ENCODE measurements at regions not wholly inside any gene's neighbourhood (a gene's known extent, or its start where the extent isn't known, plus 50 kb on each side); places are given as distances from the start of the nearest gene placed in this dataset.
"Not testable (repeated sequence)": the region's sequence is repeated elsewhere in the genome, so short reads cannot be mapped to it uniquely, and the experiment has no call there.

- H3K36me3 ChIP-seq (ENCODE audit: control insufficient read depth in 2 of 2, insufficient read depth in 2 of 2, low read length in 1 of 2); H3K4me3 ChIP-seq (ENCODE audit: low read depth in 1 of 2, low read length in 2 of 2); H3K4me1 ChIP-seq (ENCODE audit: control insufficient read depth in 2 of 2, insufficient read depth in 2 of 2, low read length in 1 of 2); H3K27me3 ChIP-seq (ENCODE audit: control insufficient read depth in 1 of 2, insufficient read depth in 2 of 2, low read length in 2 of 2); H3K27ac ChIP-seq (ENCODE audit: low read depth in 2 of 2, low read length in 1 of 2); H3K9me3 ChIP-seq (ENCODE audit: control insufficient read depth in 2 of 2, insufficient read depth in 1 of 2, low read depth in 1 of 2, low read length in 1 of 2): not testable (repeated sequence)
- WGBS, 2 donors: 95% methylated on average over 3 of the region's 3 CpGs
Observed at GRCh38 chr10:77740396-77740795, 102.8 kb upstream of the KCNMA1 start.

GRCh38 chr10:77738496-77739158, 101.0 kb upstream of the KCNMA1 start:
- Histone ChIP-seq H3K27me3 (ENCODE audit: control insufficient read depth in 1 of 2, insufficient read depth in 2 of 2, low read length in 2 of 2) (no peaks in the 10 kb centered on the region), H3K36me3 (ENCODE audit: control insufficient read depth in 2 of 2, insufficient read depth in 2 of 2, low read length in 1 of 2) (no peaks in the 10 kb centered on the region), H3K27ac (ENCODE audit: low read depth in 2 of 2, low read length in 1 of 2) (no peak overlapping the region), H3K9me3 (ENCODE audit: control insufficient read depth in 2 of 2, insufficient read depth in 1 of 2, low read depth in 1 of 2, low read length in 1 of 2) (no peaks in the 10 kb centered on the region), H3K4me1 (ENCODE audit: control insufficient read depth in 2 of 2, insufficient read depth in 2 of 2, low read length in 1 of 2) (no peaks in the 10 kb centered on the region), H3K4me3 (ENCODE audit: low read depth in 1 of 2, low read length in 2 of 2) (no peak overlapping the region)
- 79 to 80% methylated on average over 2 of the region's 2 CpGs for WGBS, 2 donors

GRCh38 chr10:77737608-77738007, 100.0 kb upstream of the KCNMA1 start:
- no peaks in the 10 kb centered on the region for H3K27me3 ChIP-seq (ENCODE audit: control insufficient read depth in 1 of 2, insufficient read depth in 2 of 2, low read length in 2 of 2)
- WGBS, 2 donors: 49 to 52% methylated on average over 2 of the region's 2 CpGs
- no peaks in the 10 kb centered on the region for H3K36me3 ChIP-seq (ENCODE audit: control insufficient read depth in 2 of 2, insufficient read depth in 2 of 2, low read length in 1 of 2)
- no peak overlapping the region for H3K27ac ChIP-seq (ENCODE audit: low read depth in 2 of 2, low read length in 1 of 2)
- no peak overlapping the region for H3K4me3 ChIP-seq (ENCODE audit: low read depth in 1 of 2, low read length in 2 of 2)
- H3K9me3 ChIP-seq (ENCODE audit: control insufficient read depth in 2 of 2, insufficient read depth in 1 of 2, low read depth in 1 of 2, low read length in 1 of 2): no peaks in the 10 kb centered on the region
- H3K4me1 ChIP-seq (ENCODE audit: control insufficient read depth in 2 of 2, insufficient read depth in 2 of 2, low read length in 1 of 2): no peaks in the 10 kb centered on the region

GRCh38 chr10:77735136-77735535, 97.5 kb upstream of the KCNMA1 start:
- not testable (repeated sequence) for H3K36me3 ChIP-seq (ENCODE audit: control insufficient read depth in 2 of 2, insufficient read depth in 2 of 2, low read length in 1 of 2); H3K27ac ChIP-seq (ENCODE audit: low read depth in 2 of 2, low read length in 1 of 2); H3K4me1 ChIP-seq (ENCODE audit: control insufficient read depth in 2 of 2, insufficient read depth in 2 of 2, low read length in 1 of 2); H3K4me3 ChIP-seq (ENCODE audit: low read depth in 1 of 2, low read length in 2 of 2); H3K27me3 ChIP-seq (ENCODE audit: control insufficient read depth in 1 of 2, insufficient read depth in 2 of 2, low read length in 2 of 2); H3K9me3 ChIP-seq (ENCODE audit: control insufficient read depth in 2 of 2, insufficient read depth in 1 of 2, low read depth in 1 of 2, low read length in 1 of 2)
- 43 to 49% methylated on average over 5 of the region's 5 CpGs for WGBS, 2 donors

- Histone ChIP-seq H3K36me3 (ENCODE audit: control insufficient read depth in 2 of 2, insufficient read depth in 2 of 2, low read length in 1 of 2) (no peaks in the 10 kb centered on the region), H3K9me3 (ENCODE audit: control insufficient read depth in 2 of 2, insufficient read depth in 1 of 2, low read depth in 1 of 2, low read length in 1 of 2) (no peaks in the 10 kb centered on the region), H3K27ac (ENCODE audit: low read depth in 2 of 2, low read length in 1 of 2) (no peak overlapping the region), H3K4me1 (ENCODE audit: control insufficient read depth in 2 of 2, insufficient read depth in 2 of 2, low read length in 1 of 2) (no peaks in the 10 kb centered on the region), H3K4me3 (ENCODE audit: low read depth in 1 of 2, low read length in 2 of 2) (no peak overlapping the region), H3K27me3 (ENCODE audit: control insufficient read depth in 1 of 2, insufficient read depth in 2 of 2, low read length in 2 of 2) (no peaks in the 10 kb centered on the region)
- WGBS, 2 donors: 80 to 81% methylated on average over 23 of the region's 23 CpGs
Observed at GRCh38 chr10:77732213-77733003, 94.8 kb upstream of the KCNMA1 start.

DNA sequence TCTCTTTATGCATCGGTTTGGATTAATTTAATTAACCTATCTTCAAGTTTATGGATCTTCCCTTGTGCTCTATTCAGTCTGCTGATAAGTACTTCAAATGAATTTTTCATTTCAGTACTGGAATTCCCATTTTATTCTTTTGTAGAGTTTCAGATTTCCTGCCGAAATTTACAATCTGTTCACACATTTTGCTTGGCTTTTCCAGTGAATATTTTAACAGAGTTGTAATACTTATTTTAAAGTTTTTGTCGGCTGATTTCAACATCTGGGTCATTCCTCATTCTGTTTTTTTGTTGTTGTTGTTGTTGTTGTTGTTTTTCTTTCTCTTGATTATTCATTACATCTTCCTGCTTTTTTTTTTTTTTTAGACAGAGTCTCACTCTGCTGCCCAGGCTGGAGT, 89.9 kb upstream of the KCNMA1 start:
- Histone ChIP-seq H3K4me1 (ENCODE audit: control insufficient read depth in 2 of 2, insufficient read depth in 2 of 2, low read length in 1 of 2) (no peaks in the 10 kb centered on the region), H3K27me3 (ENCODE audit: control insufficient read depth in 1 of 2, insufficient read depth in 2 of 2, low read length in 2 of 2) (no peaks in the 10 kb centered on the region), H3K27ac (ENCODE audit: low read depth in 2 of 2, low read length in 1 of 2) (no peak overlapping the region), H3K4me3 (ENCODE audit: low read depth in 1 of 2, low read length in 2 of 2) (no peak overlapping the region), H3K36me3 (ENCODE audit: control insufficient read depth in 2 of 2, insufficient read depth in 2 of 2, low read length in 1 of 2) (no peaks in the 10 kb centered on the region), H3K9me3 (ENCODE audit: control insufficient read depth in 2 of 2, insufficient read depth in 1 of 2, low read depth in 1 of 2, low read length in 1 of 2) (no peaks in the 10 kb centered on the region)
- WGBS, 2 donors: 88 to 91% methylated on average over 3 of the region's 3 CpGs

DNA sequence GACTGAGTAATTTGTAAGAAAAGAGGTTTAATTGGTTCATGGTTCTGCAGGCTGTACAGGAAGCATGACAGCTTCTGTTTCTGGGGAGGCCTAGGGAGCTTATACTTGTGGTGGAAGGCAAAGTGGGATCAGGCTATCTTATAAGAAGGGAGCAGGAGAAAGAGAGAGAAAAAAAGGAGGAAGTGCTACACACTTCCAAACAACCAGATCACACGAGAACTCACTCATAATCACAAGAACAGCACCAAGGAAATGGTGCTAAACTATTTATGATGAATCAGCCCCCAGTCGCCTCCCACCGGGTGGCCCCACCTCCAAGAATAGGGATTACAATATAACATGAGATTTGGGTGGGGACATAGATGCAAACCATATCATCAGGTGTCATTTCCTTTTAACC, 89.1 kb upstream of the KCNMA1 start:
- H3K9me3 ChIP-seq (ENCODE audit: control insufficient read depth in 2 of 2, insufficient read depth in 1 of 2, low read depth in 1 of 2, low read length in 1 of 2): no peaks in the 10 kb centered on the region
- no peaks in the 10 kb centered on the region for H3K27me3 ChIP-seq (ENCODE audit: control insufficient read depth in 1 of 2, insufficient read depth in 2 of 2, low read length in 2 of 2)
- H3K4me3 ChIP-seq (ENCODE audit: low read depth in 1 of 2, low read length in 2 of 2): no peak overlapping the region
- no peaks in the 10 kb centered on the region for H3K36me3 ChIP-seq (ENCODE audit: control insufficient read depth in 2 of 2, insufficient read depth in 2 of 2, low read length in 1 of 2)
- H3K4me1 ChIP-seq (ENCODE audit: control insufficient read depth in 2 of 2, insufficient read depth in 2 of 2, low read length in 1 of 2): no peaks in the 10 kb centered on the region
- WGBS, 2 donors: 69 to 82% methylated on average over 3 of the region's 3 CpGs
- no peak overlapping the region for H3K27ac ChIP-seq (ENCODE audit: low read depth in 2 of 2, low read length in 1 of 2)

DNA sequence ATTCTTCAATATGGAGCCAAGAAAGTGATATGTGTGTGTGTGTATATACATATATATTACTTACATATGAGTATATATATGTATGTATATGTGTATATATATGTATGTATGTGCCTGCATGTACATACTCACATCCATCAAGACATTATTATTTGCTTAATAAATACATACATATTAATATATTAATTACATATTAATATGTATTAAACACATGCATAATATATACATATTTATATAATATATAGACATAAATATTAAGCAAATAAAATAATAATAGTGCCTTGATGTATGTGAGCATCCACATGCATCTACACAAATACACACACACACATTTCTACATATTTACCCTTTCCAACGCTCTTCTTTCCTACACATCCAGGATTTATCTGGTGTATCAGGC, 88.7 kb upstream of the KCNMA1 start:
- no peaks in the 10 kb centered on the region for H3K9me3 ChIP-seq (ENCODE audit: control insufficient read depth in 2 of 2, insufficient read depth in 1 of 2, low read depth in 1 of 2, low read length in 1 of 2)
- H3K27ac ChIP-seq (ENCODE audit: low read depth in 2 of 2, low read length in 1 of 2): no peak overlapping the region
- 94 to 98% methylated on average over 1 of the region's 1 CpG for WGBS, 2 donors
- H3K4me3 ChIP-seq (ENCODE audit: low read depth in 1 of 2, low read length in 2 of 2): no peak overlapping the region
- H3K36me3 ChIP-seq (ENCODE audit: control insufficient read depth in 2 of 2, insufficient read depth in 2 of 2, low read length in 1 of 2): no peaks in the 10 kb centered on the region
- H3K27me3 ChIP-seq (ENCODE audit: control insufficient read depth in 1 of 2, insufficient read depth in 2 of 2, low read length in 2 of 2): no peaks in the 10 kb centered on the region
- H3K4me1 ChIP-seq (ENCODE audit: control insufficient read depth in 2 of 2, insufficient read depth in 2 of 2, low read length in 1 of 2): no peaks in the 10 kb centered on the region

DNA sequence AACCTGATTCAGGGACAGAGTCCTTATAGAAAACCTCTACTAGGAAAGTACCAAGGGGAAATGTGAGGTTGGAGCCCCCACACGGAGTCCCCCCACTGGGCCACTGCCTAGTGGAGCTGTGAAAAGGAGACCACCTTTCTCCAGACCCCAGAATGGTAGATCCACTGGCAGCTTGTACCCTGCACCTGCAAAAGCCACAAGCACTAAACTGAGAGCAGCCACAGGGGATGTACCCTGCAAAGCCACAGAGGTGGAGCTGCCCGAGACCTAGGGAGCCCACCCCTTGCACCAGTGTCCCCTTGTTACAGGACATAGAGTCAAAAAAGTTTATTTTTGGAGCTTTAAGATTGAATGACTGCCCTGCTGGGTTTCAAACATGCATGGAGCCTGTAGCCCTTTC, 87.2 kb upstream of the KCNMA1 start:
- Histone ChIP-seq H3K36me3 (ENCODE audit: control insufficient read depth in 2 of 2, insufficient read depth in 2 of 2, low read length in 1 of 2) (no peaks in the 10 kb centered on the region), H3K4me1 (ENCODE audit: control insufficient read depth in 2 of 2, insufficient read depth in 2 of 2, low read length in 1 of 2) (no peaks in the 10 kb centered on the region), H3K9me3 (ENCODE audit: control insufficient read depth in 2 of 2, insufficient read depth in 1 of 2, low read depth in 1 of 2, low read length in 1 of 2) (no peaks in the 10 kb centered on the region), H3K4me3 (ENCODE audit: low read depth in 1 of 2, low read length in 2 of 2) (no peak overlapping the region), H3K27ac (ENCODE audit: low read depth in 2 of 2, low read length in 1 of 2) (no peak overlapping the region), H3K27me3 (ENCODE audit: control insufficient read depth in 1 of 2, insufficient read depth in 2 of 2, low read length in 2 of 2) (no peaks in the 10 kb centered on the region)
- WGBS, 2 donors: 69 to 83% methylated on average over 2 of the region's 2 CpGs

- no peak overlapping the region for H3K27ac ChIP-seq (ENCODE audit: low read depth in 2 of 2, low read length in 1 of 2)
- H3K36me3 ChIP-seq (ENCODE audit: control insufficient read depth in 2 of 2, insufficient read depth in 2 of 2, low read length in 1 of 2): no peaks in the 10 kb centered on the region
- WGBS, 2 donors: 78 to 81% methylated on average over 5 of the region's 5 CpGs
- H3K4me1 ChIP-seq (ENCODE audit: control insufficient read depth in 2 of 2, insufficient read depth in 2 of 2, low read length in 1 of 2): no peaks in the 10 kb centered on the region
- no peaks in the 10 kb centered on the region for H3K27me3 ChIP-seq (ENCODE audit: control insufficient read depth in 1 of 2, insufficient read depth in 2 of 2, low read length in 2 of 2)
- H3K4me3 ChIP-seq (ENCODE audit: low read depth in 1 of 2, low read length in 2 of 2): no peak overlapping the region
- H3K9me3 ChIP-seq (ENCODE audit: control insufficient read depth in 2 of 2, insufficient read depth in 1 of 2, low read depth in 1 of 2, low read length in 1 of 2): no peaks in the 10 kb centered on the region
Observed at GRCh38 chr10:77723376-77723775, 85.8 kb upstream of the KCNMA1 start.

Measured in esophagus (tissue), 2 donors.